C4-2B (cell line): ENCODE measurements at regions not wholly inside any gene's neighbourhood (a gene's known extent, or its start where the extent isn't known, plus 50 kb on each side); places are given as distances from the start of the nearest gene placed in this dataset.
"Not testable (repeated sequence)": the region's sequence is repeated elsewhere in the genome, so short reads cannot be mapped to it uniquely, and the experiment has no call there.

ENCODE experiments used
- H3K27ac ChIP-seq: fragments of 450-650 bp; 2 replicates; pipeline ENCODE4 v1.5.1; 2017
- CTCF ChIP-seq: fragments of 450-650 bp; conservative IDR thresholded peaks from 2 replicates; pipeline ENCODE4 v1.5.1; 2017; ENCODE audit warnings: mild to moderate bottlenecking
- ZFX ChIP-seq: fragments of 450-650 bp; IDR thresholded peaks from 2 replicates; pipeline ENCODE4 v1.6.1; 2017

- no peak overlapping the region for H3K27ac ChIP-seq
- no peak for TF ChIP-seq ZFX
- TF ChIP-seq CTCF, result no peak
Measured at GRCh38 chr6:147999001-147999540, 343.6 kb upstream of the SASH1 start.

- no peak overlapping the region for H3K27ac ChIP-seq
- TF ChIP-seq CTCF, result no peak
- no peak for TF ChIP-seq ZFX
Measured at GRCh38 chr6:148001844-148002642, 340.6 kb upstream of the SASH1 start.

- no peak overlapping the region for H3K27ac ChIP-seq
- TF ChIP-seq ZFX (no peak), CTCF (no peak)
Measured at GRCh38 chr6:148004651-148005050, 338.0 kb upstream of the SASH1 start.

GRCh38 chr6:148005806-148006205 lies 336.8 kb upstream of the SASH1 start:
- no peak overlapping the region for H3K27ac ChIP-seq
- TF ChIP-seq CTCF (no peak), ZFX (no peak)

- H3K27ac ChIP-seq, result not testable (repeated sequence)
Measured at GRCh38 chr6:148010516-148010915, 332.1 kb upstream of the SASH1 start.

GRCh38 chr6:148016013-148016412 lies 326.6 kb upstream of the SASH1 start:
- no peak overlapping the region for H3K27ac ChIP-seq
- TF ChIP-seq ZFX, result no peak
- no peak for TF ChIP-seq CTCF

- TF ChIP-seq ZFX, result no peak
- no peak for TF ChIP-seq CTCF
Measured at GRCh38 chr6:148021165-148021564, 321.5 kb upstream of the SASH1 start.

GRCh38 chr6:148021699-148022098 lies 320.9 kb upstream of the SASH1 start:
- no peak overlapping the region for H3K27ac ChIP-seq
- TF ChIP-seq ZFX (no peak), CTCF (no peak)

More at GRCh38 chr6:148021165-148021564, 321.5 kb upstream of the SASH1 start:
- no peak overlapping the region for H3K27ac ChIP-seq

GRCh38 chr6:148022279-148022678 lies 320.4 kb upstream of the SASH1 start:
- H3K27ac ChIP-seq, result not testable (repeated sequence)
